Bone marrow (tissue), 2 donors: ENCODE measurements at regions not wholly inside any gene's neighbourhood (a gene's known extent, or its start where the extent isn't known, plus 50 kb on each side); places are given as distances from the start of the nearest gene placed in this dataset.
"Not testable (repeated sequence)": the region's sequence is repeated elsewhere in the genome, so short reads cannot be mapped to it uniquely, and the experiment has no call there.

Experiments used
- DNase-seq, 2 donors: peaks; one replicate each; lab custom pipeline; 2025; lab: John Stamatoyannopoulos, UW

- no peak for DNase-seq
Measured at GRCh38 chr18:1045658-1046057, 141.0 kb downstream of the ADCYAP1 start.

- no peak for DNase-seq
Measured at GRCh38 chr18:1047406-1047805, 142.7 kb downstream of the ADCYAP1 start.

- no peak for DNase-seq
Measured at GRCh38 chr18:1048032-1048431, 143.4 kb downstream of the ADCYAP1 start.

GRCh38 chr18:1049173-1049572 is 144.5 kb downstream of the ADCYAP1 start:
- DNase-seq: no peak

GRCh38 chr18:1050012-1050657 is 145.5 kb downstream of the ADCYAP1 start:
- no peak for DNase-seq

GRCh38 chr18:1052301-1052700 is 147.6 kb downstream of the ADCYAP1 start:
- no peak for DNase-seq

- no peak for DNase-seq
Measured at GRCh38 chr18:1053331-1054315, 149.0 kb downstream of the ADCYAP1 start.

- no peak for DNase-seq
Measured at GRCh38 chr18:1056404-1056803, 151.7 kb downstream of the ADCYAP1 start.

GRCh38 chr18:1057367-1057766 is 152.7 kb downstream of the ADCYAP1 start:
- DNase-seq: no peak

- DNase-seq: no peak
Measured at GRCh38 chr18:1062588-1062987, 157.9 kb downstream of the ADCYAP1 start.

GRCh38 chr18:1075322-1075721 is 170.7 kb downstream of the ADCYAP1 start:
- DNase-seq: no peak

- DNase-seq: no peak
Measured at GRCh38 chr18:1075876-1076275, 171.2 kb downstream of the ADCYAP1 start.

GRCh38 chr18:1078301-1078700 is 173.6 kb downstream of the ADCYAP1 start:
- no peak for DNase-seq

GRCh38 chr18:1083675-1084074 is 179.0 kb downstream of the ADCYAP1 start:
- not testable (repeated sequence) for DNase-seq

- DNase-seq: no peak
Measured at GRCh38 chr18:1090758-1091157, 186.1 kb downstream of the ADCYAP1 start.

- DNase-seq: no peak
Measured at GRCh38 chr18:1092228-1092627, 187.6 kb downstream of the ADCYAP1 start.

- DNase-seq: no peak
Measured at GRCh38 chr18:1094409-1094808, 189.7 kb downstream of the ADCYAP1 start.

GRCh38 chr18:1097991-1098735 is 193.5 kb downstream of the ADCYAP1 start:
- not testable (repeated sequence) for DNase-seq

GRCh38 chr18:1102848-1103247 is 198.2 kb downstream of the ADCYAP1 start:
- no peak for DNase-seq

- DNase-seq: no peak
Measured at GRCh38 chr18:1103537-1103936, 198.9 kb downstream of the ADCYAP1 start.

GRCh38 chr18:1104181-1104881 is 199.7 kb downstream of the ADCYAP1 start:
- no peak for DNase-seq

GRCh38 chr18:1124495-1124894 is 219.8 kb downstream of the ADCYAP1 start:
- DNase-seq: no peak
